Stimulated activated memory B cell treated with anti-CD40 and anti-IgM and Interleukin-4, amounts not matched to agents 10 μg/mL and 1 μg/mL and 100 μg/mL, for 72 hours (primary cell): ENCODE measurements at regions not wholly inside any gene's neighbourhood (a gene's known extent, or its start where the extent isn't known, plus 50 kb on each side); places are given as distances from the start of the nearest gene placed in this dataset.

Source experiments
- ATAC-seq: fragments of 150-1000 bp; cut with Tn5 transposase; 2 replicates; pipeline ENCODE4 v1.10.0; 2021
- H3K27ac Mint-ChIP-seq: one replicate; pipeline ENCODE4 v1.8.0; 2022; ENCODE audit warnings: mild to moderate bottlenecking, mixed read lengths
- H3K27me3 Mint-ChIP-seq: one replicate; pipeline ENCODE4 v1.8.0; 2022; ENCODE audit warnings: mixed read lengths
- H3K36me3 Mint-ChIP-seq: one replicate; pipeline ENCODE4 v1.8.0; 2022; ENCODE audit warnings: mixed read lengths
- H3K4me1 Mint-ChIP-seq: one replicate; pipeline ENCODE4 v1.8.0; 2022; ENCODE audit warnings: mixed read lengths
- H3K4me3 Mint-ChIP-seq: one replicate; pipeline ENCODE4 v1.8.0; 2022; ENCODE audit warnings: mild to moderate bottlenecking, moderate library complexity, mixed read lengths
- H3K9me3 Mint-ChIP-seq: one replicate; pipeline ENCODE4 v1.8.0; 2022; ENCODE audit warnings: mixed read lengths

DNA sequence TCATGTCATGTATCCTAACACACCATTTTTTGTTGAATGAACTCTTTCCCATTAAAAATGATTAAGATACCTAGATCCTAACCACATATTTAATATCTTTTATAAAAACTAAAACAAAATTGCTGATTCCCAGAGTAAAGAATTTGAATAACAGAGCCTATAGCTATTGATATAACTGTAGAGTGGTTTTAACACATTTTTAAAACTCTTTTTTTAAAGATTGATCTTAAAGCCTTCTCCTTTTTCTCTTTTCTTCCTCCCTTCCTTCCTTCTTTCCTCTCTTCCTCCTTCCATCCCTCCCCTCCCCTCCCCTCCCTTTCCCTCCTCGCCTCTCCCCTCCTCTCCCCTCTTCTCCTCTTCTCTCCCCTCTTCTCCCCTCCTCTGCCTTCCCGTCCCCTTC, 605.4 kb upstream of the FZD8 start:
- peaks cover 11% of the 10 kb centered on the region for H3K9me3 Mint-ChIP-seq

DNA sequence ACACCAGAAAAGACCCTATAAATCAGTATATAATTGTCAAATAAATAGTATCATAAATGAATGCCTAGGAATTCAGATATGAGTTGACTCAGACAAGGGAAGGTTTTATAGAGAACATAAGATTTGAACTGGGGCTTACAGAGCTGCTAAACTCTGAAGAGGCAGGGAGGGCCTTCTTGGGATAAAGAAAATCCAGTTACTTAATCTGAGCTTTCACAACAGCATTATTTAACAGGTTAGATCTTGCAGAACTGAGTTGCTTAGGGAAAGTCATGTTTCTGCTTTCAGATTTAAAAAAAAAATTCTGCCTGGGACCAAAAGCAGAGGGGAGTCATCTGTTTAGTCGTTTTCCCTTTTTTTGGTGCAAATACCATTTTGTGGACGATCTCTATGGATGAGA, 594.8 kb upstream of the FZD8 start:
- H3K9me3 Mint-ChIP-seq = peaks cover 10% of the 10 kb centered on the region
- H3K4me3 Mint-ChIP-seq = no peak overlapping the region
- H3K4me1 Mint-ChIP-seq = no peaks in the 10 kb centered on the region
- H3K27me3 Mint-ChIP-seq = no peaks in the 10 kb centered on the region
- no peak for ATAC-seq
- H3K27ac Mint-ChIP-seq = no peak overlapping the region
- no peaks in the 10 kb centered on the region for H3K36me3 Mint-ChIP-seq

More for the DNA sequence above, 605.4 kb upstream of the FZD8 start:
- H3K36me3 Mint-ChIP-seq = no peaks in the 10 kb centered on the region
- no peak for ATAC-seq
- H3K27ac Mint-ChIP-seq = no peak overlapping the region
- H3K4me3 Mint-ChIP-seq = no peak overlapping the region
- no peaks in the 10 kb centered on the region for H3K4me1 Mint-ChIP-seq
- H3K27me3 Mint-ChIP-seq = no peaks in the 10 kb centered on the region

DNA sequence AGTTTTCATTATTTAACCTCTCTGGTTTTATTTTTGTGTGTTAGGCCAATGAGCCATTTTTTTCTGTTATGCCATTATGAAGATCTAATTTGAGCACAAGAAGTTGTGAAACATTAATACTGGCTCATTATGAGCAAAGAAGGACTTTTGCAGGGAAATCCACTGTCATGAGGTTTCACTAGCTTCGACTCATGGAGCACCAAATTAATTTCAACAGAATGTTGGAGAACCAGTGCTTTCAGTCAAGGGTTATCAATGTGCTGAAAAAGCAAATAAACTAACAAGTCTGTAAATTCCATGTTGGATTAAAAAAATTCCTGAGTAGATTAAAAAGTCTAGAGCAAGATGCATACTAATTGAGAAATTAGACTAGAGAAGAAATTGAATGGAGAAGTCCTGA, 594.2 kb upstream of the FZD8 start:
- H3K9me3 Mint-ChIP-seq = peaks cover 15% of the 10 kb centered on the region
- H3K27ac Mint-ChIP-seq = no peak overlapping the region
- H3K27me3 Mint-ChIP-seq = no peaks in the 10 kb centered on the region
- no peaks in the 10 kb centered on the region for H3K4me1 Mint-ChIP-seq
- no peak overlapping the region for H3K4me3 Mint-ChIP-seq
- no peaks in the 10 kb centered on the region for H3K36me3 Mint-ChIP-seq
- no peak for ATAC-seq

DNA sequence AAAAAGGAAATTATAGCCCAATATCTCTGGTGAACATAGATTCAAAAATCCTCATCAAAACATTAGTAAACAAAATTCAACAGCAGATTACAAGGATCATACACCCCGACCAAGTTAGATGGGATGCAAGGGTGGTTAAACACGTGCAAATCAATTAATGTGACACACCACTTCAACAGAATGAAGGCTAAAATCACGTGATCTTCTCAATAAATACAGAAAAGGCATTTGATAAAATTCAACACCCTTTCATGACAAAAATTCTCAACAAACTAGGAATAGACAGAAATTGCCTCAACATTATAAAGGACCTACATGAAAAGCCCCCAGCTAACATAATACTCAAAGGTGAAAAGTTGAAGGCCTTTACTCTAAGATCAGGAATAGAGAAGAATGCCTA, 590.8 kb upstream of the FZD8 start:
- H3K4me3 Mint-ChIP-seq = no peak overlapping the region
- peaks cover 10% of the 10 kb centered on the region for H3K9me3 Mint-ChIP-seq
- no peak for ATAC-seq
- no peaks in the 10 kb centered on the region for H3K36me3 Mint-ChIP-seq
- no peaks in the 10 kb centered on the region for H3K27me3 Mint-ChIP-seq
- H3K27ac Mint-ChIP-seq = no peak overlapping the region
- H3K4me1 Mint-ChIP-seq = no peaks in the 10 kb centered on the region

DNA sequence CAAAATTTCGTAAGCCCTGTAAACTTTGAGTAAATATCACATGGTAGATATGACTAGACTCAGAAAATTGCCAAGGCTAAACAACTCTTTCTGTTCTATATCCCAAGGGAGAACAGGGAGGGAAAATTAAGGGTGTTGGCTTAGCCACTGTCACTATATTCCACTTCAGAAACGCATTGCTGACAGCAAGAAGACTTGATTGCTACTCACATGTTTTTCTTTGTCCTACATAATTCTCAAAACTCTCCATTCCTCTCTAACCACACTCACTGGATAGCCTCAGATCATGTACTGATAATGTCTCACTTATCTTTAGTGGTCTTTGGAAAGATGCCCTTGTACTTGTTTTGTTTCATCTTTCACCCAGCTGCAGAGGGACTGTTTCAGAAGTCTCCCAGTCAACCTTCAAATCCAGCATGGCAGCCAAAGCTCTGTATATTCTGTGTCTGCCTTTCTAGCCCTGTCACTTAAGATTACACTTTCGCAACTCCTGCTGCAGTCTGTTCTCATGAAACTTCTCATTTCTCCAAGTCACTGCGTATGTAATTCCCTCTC, 582.4 kb upstream of the FZD8 start:
- Mint-ChIP-seq H3K4me3 (no peak overlapping the region), H3K27ac (no peak overlapping the region), H3K4me1 (no peaks in the 10 kb centered on the region), H3K9me3 (peaks cover 3% of the 10 kb centered on the region), H3K36me3 (no peaks in the 10 kb centered on the region), H3K27me3 (no peaks in the 10 kb centered on the region)
- no peak for ATAC-seq

DNA sequence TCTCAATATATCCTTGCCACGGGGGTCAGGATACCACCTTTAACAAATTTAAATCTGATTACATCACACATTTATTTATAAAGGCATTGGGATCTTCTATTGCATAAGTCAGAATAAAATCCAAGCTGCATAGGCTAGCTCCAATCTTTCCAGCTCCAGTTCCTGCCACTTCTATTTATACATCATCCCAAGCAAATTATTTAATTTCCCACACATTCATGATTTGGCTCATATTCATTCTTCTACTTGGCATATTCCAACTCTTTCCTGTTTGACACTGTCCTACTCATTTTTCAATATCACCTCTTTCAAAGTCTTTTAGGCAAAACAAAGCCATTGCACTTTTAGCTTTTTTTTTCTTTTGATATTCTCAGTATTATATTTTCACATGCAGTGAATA, 579.0 kb upstream of the FZD8 start:
- Mint-ChIP-seq H3K9me3 (no peaks in the 10 kb centered on the region), H3K36me3 (no peaks in the 10 kb centered on the region), H3K27me3 (no peaks in the 10 kb centered on the region), H3K27ac (no peak overlapping the region), H3K4me3 (no peak overlapping the region), H3K4me1 (no peaks in the 10 kb centered on the region)
- ATAC-seq = no peak

DNA sequence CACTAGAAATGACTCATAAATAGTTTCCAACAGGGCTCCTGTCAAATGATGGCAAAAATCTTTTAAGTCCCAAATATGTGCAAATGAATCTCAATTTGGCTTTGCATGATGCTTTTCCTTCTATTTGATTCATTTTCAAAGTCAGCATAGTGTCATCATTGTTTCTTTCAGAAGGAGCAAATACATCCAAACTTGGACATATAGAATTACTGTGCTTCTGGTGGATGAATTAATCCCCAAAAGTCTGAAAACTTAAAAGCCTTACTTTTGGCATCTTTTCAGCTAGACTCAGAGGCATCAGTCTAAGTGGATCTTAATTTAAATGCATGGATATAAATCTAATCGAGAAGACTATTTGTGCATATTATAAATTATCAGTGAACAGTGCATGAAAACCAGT, 578.1 kb upstream of the FZD8 start:
- no peak for ATAC-seq
- no peak overlapping the region for H3K27ac Mint-ChIP-seq
- no peaks in the 10 kb centered on the region for H3K36me3 Mint-ChIP-seq
- no peaks in the 10 kb centered on the region for H3K4me1 Mint-ChIP-seq
- no peaks in the 10 kb centered on the region for H3K9me3 Mint-ChIP-seq
- no peaks in the 10 kb centered on the region for H3K27me3 Mint-ChIP-seq
- no peak overlapping the region for H3K4me3 Mint-ChIP-seq

DNA sequence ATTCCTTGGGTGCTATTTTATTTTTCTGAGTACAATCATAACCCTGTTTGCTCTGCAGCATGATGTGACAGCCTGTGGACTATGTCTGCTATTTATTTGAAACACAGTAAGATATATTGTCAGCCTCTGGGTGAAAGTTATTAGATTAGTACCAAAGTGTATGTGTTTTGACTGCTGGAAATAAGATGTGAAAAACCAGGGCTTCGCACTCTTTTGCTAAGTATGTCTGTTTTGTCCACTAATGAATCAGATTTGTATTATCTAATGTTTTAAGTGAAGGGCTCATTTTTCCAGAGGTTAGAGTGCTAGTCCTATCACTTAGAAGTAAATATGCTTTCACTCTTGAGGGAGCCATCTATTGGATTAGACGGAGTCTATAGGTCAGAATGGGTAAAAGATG, 569.8 kb upstream of the FZD8 start:
- no peaks in the 10 kb centered on the region for H3K27me3 Mint-ChIP-seq
- H3K27ac Mint-ChIP-seq = no peak overlapping the region
- ATAC-seq = no peak
- H3K4me3 Mint-ChIP-seq = no peak overlapping the region
- no peaks in the 10 kb centered on the region for H3K4me1 Mint-ChIP-seq
- no peaks in the 10 kb centered on the region for H3K9me3 Mint-ChIP-seq
- H3K36me3 Mint-ChIP-seq = no peaks in the 10 kb centered on the region

DNA sequence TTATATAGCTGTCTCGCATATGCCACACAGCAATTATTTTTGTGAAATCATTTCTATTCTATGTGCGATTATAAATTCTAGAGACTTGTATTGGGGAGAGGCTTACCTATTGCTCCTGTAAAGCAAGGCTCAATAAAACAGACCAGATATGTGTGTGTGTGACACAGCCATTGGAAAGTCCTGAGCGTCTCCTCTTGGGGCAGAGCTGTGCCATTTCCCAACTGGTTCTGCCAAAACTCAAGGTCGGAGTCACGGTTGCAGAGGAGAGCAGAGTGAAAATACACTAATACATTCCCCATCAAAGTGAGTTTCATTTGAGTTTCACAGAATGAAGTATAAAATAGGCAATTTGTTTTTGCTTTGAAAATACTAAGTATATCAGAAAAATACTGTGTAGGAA, 567.4 kb upstream of the FZD8 start:
- Mint-ChIP-seq H3K27ac (no peak overlapping the region), H3K4me1 (no peaks in the 10 kb centered on the region), H3K9me3 (peaks cover 3% of the 10 kb centered on the region), H3K27me3 (no peaks in the 10 kb centered on the region), H3K4me3 (no peak overlapping the region), H3K36me3 (no peaks in the 10 kb centered on the region)
- ATAC-seq = no peak

DNA sequence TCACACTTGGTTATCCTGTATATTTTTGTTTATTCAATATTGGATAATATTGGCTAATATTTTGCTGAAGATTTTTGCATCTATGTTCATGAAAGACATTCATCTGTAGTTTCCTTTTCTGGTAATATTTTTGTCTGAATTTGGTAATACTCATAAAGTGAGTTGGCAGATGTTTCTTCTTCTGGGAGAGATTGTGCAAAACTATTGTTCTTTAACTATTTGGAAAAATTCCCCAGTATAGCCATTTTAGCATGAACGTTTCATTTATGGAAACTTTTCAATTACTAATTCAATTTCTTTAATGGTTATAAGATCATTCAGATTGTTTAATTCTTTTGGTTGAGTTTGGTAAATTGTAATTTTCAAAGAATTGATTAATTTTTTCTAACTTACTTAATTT, 560.8 kb upstream of the FZD8 start:
- Mint-ChIP-seq H3K4me1 (no peaks in the 10 kb centered on the region), H3K27me3 (no peaks in the 10 kb centered on the region), H3K4me3 (no peak overlapping the region), H3K36me3 (no peaks in the 10 kb centered on the region), H3K9me3 (peaks cover 5% of the 10 kb centered on the region), H3K27ac (no peak overlapping the region)
- no peak for ATAC-seq

DNA sequence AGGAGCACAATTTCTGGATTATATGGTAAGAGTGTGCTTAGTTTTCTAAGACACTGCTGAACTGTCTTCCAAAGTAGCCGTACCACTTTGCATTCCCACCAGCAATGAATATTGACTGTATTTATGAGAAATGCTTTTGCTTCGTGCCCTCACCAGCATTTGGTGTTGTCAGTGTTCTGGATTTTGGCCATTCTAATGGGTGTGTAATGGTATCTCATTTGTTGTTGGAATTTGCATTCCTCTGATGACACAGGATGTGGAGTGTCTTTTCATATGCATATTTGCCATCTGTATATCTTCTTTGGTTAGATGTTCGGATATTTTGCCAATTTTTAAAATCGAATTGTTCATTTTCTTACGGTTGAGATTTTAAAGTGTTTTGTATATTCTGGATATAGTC, 558.5 kb upstream of the FZD8 start:
- Mint-ChIP-seq H3K4me1 (no peaks in the 10 kb centered on the region), H3K27me3 (no peaks in the 10 kb centered on the region), H3K27ac (no peak overlapping the region), H3K36me3 (no peaks in the 10 kb centered on the region), H3K9me3 (peaks cover 8% of the 10 kb centered on the region), H3K4me3 (no peak overlapping the region)
- ATAC-seq = no peak

DNA sequence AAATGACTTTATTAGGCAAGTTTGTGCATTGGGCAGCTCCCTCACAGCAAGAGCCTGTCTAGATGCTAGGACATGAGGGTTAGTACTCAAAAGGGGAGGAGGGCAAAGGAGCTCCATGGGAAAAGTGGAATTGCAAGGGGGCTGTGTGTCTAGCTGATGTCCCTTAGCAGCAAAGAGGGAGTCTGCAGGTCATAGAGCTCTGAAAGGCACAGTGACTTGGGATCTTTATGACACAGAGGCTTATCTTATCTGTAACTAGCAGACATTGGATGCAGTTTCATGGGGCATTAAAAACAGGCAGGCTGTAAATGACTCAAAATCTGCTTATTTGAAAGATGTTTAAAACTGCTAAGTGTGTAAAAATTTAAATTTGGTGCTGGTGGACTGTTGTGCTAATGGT, 556.2 kb upstream of the FZD8 start:
- H3K4me1 Mint-ChIP-seq = no peaks in the 10 kb centered on the region
- H3K9me3 Mint-ChIP-seq = peaks cover 9% of the 10 kb centered on the region
- H3K4me3 Mint-ChIP-seq = no peak overlapping the region
- no peak overlapping the region for H3K27ac Mint-ChIP-seq
- no peaks in the 10 kb centered on the region for H3K27me3 Mint-ChIP-seq
- no peak for ATAC-seq
- H3K36me3 Mint-ChIP-seq = no peaks in the 10 kb centered on the region

DNA sequence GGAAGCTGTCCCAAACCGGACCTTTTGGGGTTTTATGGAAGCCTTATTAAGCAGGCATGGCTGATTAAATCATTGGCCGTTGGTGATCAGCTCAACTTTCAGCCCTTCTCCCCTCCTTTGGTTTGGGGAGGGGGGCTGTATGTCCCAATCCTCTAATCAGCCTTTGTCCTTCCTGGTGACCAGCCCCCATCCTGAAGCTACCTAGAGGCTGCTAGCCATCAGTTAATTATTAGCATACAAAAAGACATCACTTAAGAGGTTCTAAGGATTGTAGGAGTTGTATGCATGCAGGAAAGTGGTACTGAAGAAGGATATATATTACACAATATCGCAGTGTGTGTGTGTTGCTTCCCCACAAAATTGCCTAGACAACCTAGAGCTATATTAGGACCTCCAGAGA, 553.3 kb upstream of the FZD8 start:
- H3K36me3 Mint-ChIP-seq = no peaks in the 10 kb centered on the region
- no peak overlapping the region for H3K4me3 Mint-ChIP-seq
- H3K4me1 Mint-ChIP-seq = no peaks in the 10 kb centered on the region
- no peak overlapping the region for H3K27ac Mint-ChIP-seq
- ATAC-seq = no peak
- H3K27me3 Mint-ChIP-seq = no peaks in the 10 kb centered on the region
- H3K9me3 Mint-ChIP-seq = peaks cover 25% of the 10 kb centered on the region

DNA sequence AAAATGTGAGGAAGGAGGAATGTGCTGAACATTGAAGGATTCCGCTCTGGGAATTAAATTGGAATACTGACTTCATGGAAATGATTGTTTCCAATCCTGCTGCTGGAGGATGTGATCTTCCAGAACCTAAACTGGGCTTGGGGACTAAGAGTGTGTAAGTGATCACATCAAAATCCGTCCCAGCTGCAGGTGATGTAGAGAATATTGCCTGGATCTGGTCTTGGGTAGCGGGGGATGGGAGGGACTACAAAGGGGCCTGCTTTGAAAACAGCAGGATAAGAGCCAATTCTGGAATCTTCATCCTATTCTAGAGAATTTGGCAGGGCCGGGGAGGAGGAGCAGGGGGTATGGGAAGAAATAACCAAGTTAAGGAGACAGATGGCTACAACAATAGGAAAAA, 552.2 kb upstream of the FZD8 start:
- Mint-ChIP-seq H3K27me3 (no peaks in the 10 kb centered on the region), H3K4me1 (no peaks in the 10 kb centered on the region), H3K36me3 (no peaks in the 10 kb centered on the region), H3K4me3 (no peak overlapping the region), H3K27ac (no peak overlapping the region), H3K9me3 (peaks cover 26% of the 10 kb centered on the region)
- ATAC-seq = no peak

DNA sequence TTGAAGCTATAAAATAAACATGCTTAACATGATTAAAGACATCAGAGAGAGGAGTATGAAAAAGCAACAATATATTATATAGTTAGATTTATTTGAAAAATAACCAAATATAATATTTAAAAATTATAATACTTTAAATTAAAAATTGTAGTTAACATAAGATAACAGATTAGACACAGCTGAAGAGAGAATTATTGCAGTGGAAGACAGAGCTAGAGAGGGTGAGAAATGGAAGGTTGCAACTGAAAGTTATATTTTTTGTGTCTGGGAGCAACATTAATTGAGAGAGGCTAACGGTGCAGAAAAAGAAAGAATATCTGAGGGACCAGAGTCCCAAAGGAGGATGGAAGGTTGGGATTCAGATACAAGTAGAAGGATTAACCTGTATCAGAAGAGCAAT, 548.9 kb upstream of the FZD8 start:
- ATAC-seq = no peak
- no peaks in the 10 kb centered on the region for H3K27me3 Mint-ChIP-seq
- H3K9me3 Mint-ChIP-seq = peaks cover 23% of the 10 kb centered on the region
- H3K27ac Mint-ChIP-seq = no peak overlapping the region
- no peak overlapping the region for H3K4me3 Mint-ChIP-seq
- H3K36me3 Mint-ChIP-seq = no peaks in the 10 kb centered on the region
- H3K4me1 Mint-ChIP-seq = no peaks in the 10 kb centered on the region

DNA sequence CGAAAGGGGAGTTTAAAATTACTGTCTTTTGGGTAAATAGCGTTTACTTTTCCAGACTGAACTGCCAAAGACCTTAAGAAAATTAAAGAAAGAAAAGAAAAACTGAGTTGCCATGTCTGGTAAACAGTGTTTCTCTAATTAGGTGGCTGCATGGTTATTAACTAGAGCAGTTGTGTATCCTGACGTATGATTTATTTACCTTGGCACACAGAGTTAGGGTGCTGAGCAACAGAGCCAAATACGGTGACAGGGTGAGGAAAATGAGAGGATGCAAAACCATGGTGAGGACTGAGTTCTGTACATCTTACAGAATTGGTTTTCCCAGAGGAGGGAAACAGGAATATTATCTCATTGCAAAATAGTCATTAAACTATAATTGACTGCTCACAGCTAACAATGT, 546.4 kb upstream of the FZD8 start:
- H3K36me3 Mint-ChIP-seq = no peaks in the 10 kb centered on the region
- H3K4me1 Mint-ChIP-seq = no peaks in the 10 kb centered on the region
- H3K4me3 Mint-ChIP-seq = no peak overlapping the region
- peaks cover 19% of the 10 kb centered on the region for H3K9me3 Mint-ChIP-seq
- ATAC-seq = no peak
- no peaks in the 10 kb centered on the region for H3K27me3 Mint-ChIP-seq
- H3K27ac Mint-ChIP-seq = no peak overlapping the region

DNA sequence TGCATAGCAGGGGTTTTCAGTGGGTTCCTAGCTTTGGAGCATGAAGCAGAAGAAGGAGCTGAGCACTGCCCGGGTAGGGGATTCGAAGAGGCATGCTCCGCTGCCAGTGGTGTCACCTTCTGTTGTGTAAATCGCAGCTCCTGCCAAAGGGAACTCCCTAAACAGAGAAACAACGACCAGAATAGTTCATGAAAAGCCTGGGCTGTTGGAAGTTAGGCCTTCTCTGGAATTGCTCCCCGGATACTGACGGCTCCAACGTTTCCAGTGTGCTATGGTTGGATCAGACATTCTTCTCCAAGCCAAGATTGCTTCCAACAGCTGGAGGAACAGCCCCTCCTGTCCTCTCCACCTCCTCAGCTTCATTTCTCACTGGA, 546.0 kb upstream of the FZD8 start:
- H3K27me3 Mint-ChIP-seq = no peaks in the 10 kb centered on the region
- H3K36me3 Mint-ChIP-seq = no peaks in the 10 kb centered on the region
- no peak overlapping the region for H3K4me3 Mint-ChIP-seq
- no peak overlapping the region for H3K27ac Mint-ChIP-seq
- peaks cover 17% of the 10 kb centered on the region for H3K9me3 Mint-ChIP-seq
- ATAC-seq = no peak
- H3K4me1 Mint-ChIP-seq = no peaks in the 10 kb centered on the region
